HG03103 (cell line): ENCODE measurements at regions not wholly inside any gene's neighbourhood (a gene's known extent, or its start where the extent isn't known, plus 50 kb on each side); places are given as distances from the start of the nearest gene placed in this dataset.

Experiments used
- ATAC-seq: cut with Tn5 transposase; IDR thresholded peaks from one replicate; pipeline ENCODE4 v1.9.1; 2021; ENCODE audit warnings: low read depth; ENCODE audit not compliant: unreplicated experiment

DNA sequence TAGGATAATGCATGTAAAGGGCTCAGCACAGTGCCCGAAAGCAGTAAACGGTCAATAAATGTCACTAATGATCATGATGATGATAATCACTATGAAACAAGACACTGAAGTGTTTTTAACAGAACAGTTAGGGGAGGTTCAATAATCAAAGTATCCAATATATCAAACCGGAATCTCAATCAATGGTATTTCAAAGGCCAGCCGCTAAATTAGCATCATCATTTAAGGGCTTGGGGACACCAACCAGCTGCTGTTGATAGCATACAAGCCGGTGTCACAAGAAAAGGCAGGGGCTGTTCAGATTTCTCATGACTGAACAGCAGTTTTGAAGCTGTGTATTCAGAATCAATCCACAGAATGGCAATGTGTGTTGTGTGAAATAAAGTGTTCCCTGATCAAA, 316.0 kb upstream of the NPVF start:
- ATAC-seq = no peak

DNA sequence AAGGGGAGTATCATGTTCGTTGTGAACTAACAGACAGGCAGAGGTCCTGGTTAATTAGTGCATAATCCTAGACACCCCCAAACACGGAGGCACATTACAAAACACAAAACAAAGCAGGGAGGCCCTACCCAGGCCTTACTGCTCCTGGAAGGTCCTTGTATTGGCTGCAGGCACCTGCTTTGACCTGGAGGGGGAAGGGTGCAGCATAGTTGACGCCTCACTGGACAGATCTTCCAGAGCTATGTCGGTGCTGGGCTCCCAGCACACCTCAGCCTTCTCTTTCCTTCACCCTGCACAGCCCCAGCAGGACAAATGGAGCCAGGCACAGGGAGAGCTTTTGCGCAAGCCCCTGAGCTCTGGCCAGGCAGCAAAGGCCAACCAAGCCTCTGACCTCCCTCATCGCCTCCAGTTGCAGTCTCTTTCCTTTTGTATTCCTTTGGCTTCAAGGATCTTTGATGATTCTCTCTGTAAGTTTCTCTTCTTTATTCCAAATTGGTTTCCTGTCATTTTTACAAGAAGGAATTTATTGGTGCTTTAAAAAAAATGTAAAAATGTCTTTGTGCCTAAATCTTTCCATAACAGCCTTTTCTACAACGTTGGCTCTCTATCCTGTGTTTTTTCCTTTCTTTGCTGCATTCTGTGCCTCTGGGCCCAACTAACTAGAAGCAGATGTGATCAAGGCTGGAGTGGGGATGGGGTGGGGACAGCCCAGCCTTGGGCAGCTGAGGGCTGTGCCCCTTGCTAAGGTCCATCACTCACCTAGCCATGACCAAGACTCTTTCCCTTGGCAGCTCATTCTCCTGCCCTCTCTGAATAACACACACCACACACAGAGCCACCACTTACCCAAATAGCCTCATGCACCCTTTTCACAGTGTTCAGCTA, 317.1 kb upstream of the NPVF start:
- ATAC-seq = no peak

DNA sequence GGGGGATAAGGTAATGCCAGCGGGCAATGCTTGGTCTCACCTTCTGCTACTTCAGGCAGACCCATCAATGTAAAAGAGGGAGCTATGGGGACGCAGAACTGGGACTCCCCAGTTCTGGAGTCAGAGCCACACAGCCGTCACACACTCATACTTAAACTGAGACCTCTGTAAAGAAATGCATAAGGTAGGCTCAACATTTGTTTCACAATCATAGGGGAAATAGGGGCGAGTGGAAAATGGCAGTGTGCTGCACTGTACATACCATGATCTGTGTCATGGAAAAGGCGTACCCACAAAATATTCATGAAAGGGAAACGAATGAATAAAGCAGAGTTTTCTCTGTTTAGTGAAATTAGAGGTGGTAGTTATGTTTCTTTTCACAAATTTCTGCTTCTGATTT, 318.0 kb upstream of the NPVF start:
- no peak for ATAC-seq

DNA sequence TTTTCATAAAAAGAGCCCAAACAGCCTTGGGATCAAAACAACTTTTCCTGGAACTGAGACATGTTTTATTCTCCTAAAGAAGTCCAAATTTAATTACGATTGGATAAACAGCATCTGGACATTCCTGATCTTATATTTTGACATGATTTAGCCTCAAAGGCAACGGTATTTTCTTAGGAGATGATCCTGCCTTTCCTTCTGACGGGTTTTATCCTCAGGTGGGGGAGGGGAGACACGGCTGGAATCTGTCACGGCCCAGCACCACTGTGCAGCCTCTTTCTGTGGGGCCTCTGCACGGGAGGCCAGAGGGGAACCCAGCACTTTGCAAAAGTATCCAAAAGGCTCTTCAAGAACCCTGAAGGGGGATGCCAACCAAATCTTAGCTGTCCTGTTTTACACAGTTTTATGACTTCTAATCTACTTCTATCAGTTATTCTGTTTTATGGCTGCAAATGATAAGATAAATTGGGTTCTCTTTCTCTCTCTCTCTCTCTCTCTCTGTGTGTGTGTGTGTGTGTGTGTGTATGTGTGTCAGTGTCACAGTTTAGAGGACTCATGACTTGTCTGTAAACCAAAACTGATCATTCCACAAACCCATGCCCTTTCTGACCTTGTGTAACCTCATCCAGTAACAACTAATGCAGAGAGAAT, 321.1 kb upstream of the NPVF start:
- ATAC-seq = no peak

DNA sequence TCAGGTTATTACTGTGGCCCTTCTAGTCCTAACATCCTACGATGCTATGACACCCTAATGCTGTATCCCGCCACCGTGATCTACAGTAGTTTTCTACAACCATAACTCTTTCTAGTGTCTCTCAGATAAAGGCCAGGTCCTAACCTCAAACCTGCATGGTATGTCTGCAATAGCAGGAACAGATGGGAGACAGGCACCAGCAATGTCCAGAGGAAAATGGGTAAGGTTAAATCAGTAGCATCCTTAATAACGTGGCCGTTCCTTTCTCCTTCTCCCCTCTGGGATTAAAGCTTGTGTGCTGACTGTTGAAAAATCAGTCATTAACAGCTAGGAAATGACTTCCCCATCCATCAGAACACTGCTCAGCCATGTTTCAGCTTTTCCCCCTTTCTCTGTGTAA, 321.9 kb upstream of the NPVF start:
- ATAC-seq = no peak

DNA sequence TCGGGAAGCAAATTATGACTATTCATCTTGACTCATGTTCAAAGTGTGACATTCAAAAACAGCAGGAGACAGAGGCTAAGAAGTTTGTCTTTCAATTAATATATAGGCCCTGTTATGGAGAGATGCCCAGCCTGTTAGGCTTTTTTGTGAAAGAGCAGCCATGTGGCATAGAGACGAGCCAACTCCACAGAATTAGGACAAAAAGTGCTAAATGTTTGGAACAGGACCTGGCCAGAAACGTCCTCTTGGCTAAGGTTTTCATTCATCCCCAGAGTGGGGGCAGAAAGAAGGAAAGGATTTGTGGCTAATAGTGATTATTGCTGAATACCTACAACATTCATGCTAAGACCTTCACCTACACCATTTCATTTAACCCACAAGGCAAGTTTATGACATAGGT, 324.7 kb upstream of the NPVF start:
- ATAC-seq = no peak

DNA sequence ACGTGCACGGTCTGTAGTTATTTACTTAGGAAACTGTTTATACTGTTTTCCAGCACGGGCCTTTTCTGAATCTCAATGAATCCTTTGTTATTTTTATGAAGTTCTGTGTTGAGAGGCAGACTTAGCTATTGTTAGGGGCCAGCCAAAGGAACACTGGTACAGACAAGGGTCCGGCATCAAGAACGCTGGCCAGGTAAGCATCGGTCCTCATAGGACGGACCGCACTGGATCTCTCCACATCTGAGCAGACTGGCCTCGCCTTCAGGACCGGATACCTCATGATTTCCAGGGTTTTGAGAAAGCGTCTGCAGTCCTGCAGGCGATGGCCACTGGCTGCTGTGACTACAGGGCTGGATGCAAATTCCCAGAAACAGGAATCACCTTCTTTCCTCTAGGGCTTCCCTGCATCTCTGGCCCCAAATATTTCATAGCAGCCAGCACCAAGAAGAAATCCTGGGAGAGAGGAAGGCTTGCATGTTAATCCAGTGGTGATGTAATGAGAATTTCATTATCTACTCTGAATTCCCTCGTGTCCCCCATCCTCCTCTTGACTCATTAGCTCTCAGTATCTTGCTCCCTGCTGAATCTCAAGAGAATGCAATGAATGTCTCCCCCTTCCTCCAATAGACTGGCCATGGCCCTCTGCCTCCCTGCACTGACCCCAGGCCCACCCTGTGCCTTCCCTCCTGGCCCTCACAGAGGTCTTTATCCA, 325.4 kb upstream of the NPVF start:
- ATAC-seq = no peak

DNA sequence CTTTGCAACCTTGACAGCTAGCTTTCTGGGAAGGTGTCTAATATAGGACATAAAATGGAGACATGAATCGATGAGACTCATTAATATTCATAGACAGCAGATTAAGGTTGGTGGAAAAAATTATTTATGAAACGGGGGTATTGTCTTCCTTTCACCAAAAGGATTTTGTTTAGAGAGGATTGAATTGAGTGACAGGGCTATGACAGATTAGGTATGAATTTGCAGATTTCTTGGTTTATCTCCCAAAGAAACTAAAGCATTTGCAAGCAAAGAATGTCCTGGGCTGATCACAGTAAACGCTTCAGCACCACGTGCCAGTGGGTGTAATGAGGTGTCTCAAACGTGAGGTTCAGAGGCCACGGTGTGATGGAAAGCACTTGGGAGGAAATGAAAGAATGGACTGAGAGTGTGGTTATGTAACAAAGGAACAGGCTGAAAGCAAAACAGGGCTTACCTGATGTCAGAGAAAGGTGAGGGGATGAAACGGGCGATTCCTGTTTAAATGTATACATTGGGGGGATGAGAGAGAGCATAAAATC, 329.2 kb upstream of the NPVF start:
- ATAC-seq = no peak

DNA sequence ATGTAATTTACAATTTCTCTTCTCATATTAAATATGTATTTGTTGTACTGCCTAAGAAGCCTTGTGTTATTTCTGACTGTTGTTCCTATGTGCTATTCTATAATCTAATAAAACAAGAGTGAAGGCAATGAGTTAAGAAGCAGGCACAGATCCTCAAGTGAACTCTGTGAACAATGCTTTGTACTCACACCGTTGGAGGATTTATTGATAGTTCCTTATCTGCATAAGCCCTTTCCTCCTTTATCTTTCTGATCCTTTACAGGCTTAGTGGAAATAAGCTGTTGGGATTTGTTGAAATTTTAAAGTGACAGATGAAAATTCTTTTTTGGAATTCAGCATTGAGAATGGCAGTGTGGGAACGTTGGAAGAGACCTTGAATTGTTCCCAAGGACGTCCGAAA, 329.6 kb upstream of the NPVF start:
- ATAC-seq = no peak

DNA sequence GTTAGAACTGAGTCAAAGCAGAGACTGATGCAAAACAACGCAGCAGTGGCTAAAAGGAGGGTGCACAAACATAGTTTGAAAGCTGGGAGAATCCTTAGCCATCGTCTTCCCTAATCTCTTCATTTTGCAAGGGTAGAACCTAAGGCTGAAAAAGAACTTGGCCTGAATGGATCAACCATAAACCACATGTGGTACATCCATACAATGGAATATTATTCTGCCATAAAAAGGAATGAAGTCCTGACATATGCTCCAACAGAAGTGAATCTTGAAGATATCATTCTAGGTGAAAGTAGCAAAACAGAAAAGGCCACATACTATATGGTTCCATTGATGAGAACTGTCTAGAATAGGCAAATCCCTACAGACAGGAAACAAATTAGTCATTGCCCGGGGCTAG, 330.3 kb upstream of the NPVF start:
- ATAC-seq = no peak

DNA sequence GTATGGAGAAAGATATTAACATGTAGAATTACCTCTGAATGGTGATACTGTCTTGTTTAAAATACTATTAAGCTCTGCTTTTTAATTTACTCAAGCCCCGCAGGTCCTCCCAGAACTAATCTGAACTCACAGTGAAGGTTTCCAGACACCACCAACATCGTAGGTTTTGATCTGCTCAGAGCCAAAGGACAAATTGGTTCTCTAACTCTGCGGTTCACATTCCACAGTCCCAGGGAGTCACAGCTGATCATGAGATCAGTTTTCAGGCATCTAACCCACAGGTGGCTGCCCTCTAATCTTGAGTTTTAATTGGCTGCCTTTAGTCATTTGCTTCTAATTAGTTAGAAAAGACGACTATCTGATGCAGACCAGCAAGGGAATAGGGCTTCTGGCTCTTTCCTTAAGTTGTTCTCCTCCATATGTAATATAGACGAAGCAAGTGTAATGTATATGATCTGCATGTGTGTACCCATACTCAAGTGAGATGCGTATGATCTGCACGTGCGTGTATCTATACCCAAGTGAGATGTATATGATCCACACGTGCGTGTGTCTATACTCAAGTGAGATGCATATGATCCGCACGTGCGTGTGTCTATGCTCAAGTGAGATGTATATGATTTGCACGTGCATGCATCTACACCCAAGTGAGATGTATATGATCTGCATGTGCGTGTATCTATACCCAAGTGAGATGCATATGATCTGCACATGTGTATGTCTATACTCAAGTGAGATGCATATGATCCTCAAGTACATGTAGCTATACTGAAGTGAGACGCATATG, 331.5 kb upstream of the NPVF start:
- ATAC-seq = no peak

DNA sequence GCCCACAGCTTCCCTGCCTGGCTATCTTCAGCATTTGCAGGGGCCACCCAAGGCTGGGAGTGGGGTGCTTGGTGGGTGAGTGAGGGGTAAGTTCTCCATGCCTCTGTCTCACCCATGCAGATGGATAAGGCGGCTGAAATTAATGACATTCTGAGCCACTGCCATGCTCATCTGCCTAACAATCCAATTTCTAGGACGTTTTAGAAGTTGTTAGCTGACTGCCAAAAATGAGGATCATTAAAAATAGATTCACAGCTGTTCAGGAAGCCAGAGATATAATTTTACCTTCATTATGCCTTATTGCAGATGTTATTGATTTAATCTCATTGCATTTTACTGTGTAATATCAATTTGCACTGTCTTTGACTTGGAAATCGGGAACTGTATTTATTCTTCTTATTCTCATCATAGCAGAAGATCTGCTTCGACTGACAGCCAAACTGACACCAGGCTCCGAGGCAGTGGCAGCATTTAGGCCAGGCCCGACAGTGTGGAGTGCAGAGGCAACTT, 334.4 kb upstream of the NPVF start:
- ATAC-seq = no peak

DNA sequence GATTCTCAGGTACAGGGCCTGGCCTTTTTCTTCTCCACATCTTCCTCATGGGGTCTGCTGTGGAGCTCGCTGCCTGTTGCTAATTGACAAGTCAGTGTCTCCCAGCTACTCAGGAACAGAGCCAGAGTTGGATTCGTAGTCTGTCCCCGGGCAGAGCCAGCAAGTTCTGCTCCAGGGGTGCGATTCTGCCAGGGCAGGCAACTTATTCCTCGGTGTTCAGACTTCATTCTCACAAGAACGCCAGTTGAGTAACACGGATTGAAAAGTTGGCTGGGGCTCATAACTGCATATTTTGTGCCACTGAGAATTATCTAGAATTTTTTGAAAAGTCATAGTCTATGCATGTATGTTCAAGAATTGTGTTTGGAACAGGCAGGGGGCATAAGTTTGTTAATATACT, 336.7 kb upstream of the NPVF start:
- no peak for ATAC-seq

DNA sequence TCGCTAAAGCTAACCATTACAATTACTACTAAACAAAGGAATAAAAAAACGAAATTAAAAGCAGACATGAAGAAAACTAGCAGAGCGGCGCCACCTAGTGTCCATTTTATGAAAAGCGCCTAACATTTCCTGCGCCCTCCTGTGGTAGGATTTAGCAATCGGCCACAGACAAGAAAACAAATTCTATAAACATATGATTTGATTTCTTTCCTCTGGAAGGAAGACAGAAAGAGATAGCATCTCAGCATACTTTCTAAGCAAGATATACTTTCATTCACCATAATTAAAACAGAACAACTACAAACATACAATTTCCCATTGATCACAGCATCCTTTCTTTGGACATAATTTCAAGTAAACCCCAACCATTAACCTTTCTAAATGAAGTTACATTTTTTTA, 337.7 kb upstream of the NPVF start:
- ATAC-seq = no peak

DNA sequence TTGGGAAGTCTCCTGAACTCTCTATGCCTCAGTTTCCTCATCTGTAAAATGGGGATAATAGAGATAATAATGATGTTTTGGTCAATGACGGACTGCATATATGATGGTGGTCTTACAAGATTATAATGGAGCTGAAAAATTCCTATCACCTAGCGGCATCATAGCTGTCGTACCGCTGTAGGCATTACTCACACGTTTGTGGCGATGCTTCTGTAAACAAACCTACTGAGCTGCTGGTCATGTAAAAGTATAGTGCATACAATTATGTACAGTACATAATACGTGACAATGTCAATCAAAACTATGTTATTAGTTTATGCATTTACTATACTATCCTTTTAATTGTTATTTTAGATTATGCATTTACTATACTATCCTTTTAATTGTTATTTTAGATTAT, 339.1 kb upstream of the NPVF start:
- ATAC-seq = no peak

DNA sequence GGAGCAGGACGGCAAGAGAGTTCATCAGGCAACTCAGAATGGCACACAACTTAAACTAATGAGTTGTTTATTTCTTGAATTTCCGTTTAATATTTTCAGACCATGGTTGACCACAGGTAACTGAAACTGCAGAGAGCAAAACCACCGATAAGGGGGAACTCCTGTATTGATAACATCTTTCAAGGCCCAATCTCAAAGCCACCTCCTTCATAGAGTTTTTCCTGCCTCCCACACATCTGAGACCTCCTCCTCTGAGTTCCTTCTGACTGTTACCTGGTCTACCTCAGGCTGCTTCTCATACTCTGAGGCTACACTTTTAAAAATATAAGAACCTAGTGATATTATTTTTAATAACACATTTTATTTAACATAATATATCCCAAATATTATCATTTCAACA, 341.5 kb upstream of the NPVF start:
- ATAC-seq = no peak

DNA sequence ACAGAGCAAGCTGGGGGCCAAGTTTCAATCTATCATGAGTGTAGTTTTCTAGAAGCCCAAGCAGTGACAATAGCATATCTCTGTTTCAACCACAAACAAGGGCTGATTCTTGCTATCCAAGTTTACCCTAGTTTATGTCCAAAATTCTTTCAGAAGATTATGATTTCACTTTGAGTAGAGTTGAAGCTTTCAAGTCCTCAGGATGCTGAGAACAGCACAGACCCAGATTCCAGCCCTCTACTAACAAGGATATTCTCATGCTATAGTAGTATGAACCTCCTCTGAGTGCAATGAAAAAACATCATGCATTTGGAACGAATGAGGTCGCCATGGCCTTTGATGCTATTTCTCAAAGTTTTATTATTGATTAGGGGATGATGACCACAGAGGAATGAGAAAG, 344.1 kb upstream of the NPVF start:
- ATAC-seq = no peak

DNA sequence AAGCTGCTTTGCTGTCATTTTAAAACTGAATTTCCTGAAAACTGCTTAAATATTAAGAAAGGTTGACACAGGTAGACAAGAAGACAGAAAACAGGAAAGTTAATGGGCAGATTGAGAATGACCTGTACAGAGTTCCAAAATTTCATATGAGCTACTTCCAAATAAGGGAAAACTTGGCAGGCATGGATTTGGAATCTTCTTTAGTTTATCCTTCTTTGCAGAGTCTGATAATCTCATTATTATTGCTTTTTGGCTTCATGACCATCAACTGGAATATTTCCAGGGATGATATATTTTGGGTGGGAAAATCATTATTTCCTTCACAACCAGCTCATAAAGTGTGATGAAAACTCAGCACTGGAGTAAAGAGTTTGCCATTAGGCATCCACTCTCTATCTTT, 346.5 kb upstream of the NPVF start:
- no peak for ATAC-seq

DNA sequence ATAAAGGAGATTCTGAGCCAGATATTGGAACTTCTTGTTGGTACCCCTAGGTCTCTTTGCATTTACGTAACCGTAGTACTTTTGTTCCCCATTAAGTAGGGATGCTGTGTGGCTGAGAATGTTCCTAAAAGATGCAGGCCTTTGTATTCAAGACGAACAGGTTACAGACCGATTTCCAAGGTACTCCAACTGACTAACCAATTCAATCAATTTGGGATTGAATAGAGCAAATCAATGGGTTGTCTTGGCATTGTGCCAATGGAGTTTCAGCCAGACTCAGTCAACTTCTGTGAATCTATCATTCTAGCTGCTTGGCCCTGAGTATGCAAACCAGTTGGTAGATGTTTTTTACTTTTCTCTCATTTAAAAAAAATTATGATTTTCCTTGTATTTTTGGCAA, 347.3 kb upstream of the NPVF start:
- ATAC-seq = no peak

DNA sequence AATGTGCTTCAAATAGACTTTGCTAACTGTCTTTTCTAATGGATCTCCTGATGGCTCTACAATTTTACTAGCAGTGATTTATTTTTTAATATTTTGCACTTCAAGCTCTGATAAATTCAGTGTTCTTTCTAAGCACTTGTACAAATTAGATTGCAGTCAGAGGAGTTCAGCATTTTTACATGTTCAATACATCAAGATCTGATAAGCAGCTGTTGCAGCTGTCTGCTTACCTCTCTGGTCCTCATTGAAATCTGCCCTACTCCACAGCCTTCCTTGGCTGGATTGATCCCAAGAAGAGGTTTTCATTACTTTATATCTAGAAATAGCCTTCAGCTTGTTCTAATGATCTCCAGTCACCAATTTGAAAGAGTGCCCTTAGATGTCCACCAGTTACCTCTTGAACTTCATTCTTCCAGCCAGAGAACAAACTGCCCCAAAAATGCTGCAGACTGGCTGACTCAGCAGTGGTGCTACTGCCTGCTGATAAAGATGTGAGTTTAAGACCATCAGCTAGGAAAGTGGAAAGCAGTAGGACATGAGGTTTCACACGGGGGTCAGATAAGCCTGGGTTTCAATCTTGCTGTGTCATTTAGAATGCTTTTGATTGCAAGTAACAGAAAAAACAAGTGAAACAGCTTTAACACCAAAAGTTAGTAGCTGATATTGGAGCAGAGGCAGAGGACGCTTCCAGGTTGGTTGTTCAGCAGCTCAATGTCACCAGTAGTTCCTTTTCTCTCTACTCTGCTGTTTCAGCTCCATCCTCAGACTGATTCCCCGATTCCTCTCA, 350.9 kb upstream of the NPVF start:
- ATAC-seq = no peak
